ENCODE measurements at regions not wholly inside any gene's neighbourhood (a gene's known extent, or its start where the extent isn't known, plus 50 kb on each side); places are given as distances from the start of the nearest gene placed in this dataset.

DNA sequence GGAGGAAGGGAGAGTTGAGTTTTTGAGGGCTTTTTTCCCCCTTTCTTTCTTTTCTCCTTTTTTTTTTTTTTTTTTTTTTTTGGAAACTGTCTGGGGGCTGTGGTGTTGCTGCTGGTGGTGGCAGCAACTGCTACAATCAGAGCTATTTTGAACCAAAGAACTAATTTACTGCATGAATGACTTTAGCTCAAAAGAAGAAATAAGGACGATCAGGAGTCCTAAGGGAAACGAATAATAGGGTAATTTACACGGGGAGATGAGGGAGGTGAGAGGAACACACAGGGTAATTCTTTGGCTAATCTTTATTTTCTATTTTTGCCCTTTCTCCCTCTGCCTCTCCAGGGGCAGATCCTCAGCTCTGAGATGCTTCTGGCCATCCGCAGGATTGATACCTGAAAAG, 119.8 kb downstream of the TMEM132E start:
- no peak for DNase-seq

DNA sequence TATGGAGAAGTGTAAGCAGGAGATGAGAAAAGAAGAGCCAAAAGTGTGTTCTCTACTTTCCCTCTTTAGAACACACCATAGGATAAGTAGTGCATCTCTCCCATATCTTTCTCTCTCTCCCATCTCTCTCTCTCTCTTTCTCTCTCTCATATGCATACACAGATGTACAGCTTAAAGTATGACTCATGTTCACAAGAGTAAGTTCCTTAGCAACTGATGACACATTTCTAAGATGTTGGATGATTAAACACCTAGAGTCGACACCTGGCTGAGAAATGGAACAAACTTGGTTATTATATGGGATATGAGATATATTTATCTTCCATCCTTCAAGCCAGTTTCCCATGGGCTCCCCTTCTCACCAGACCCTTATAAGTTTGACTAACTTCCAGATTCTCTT, 113.5 kb downstream of the TMEM132E start:
- DNase-seq: no peak

Data from DMS79 treated with DMSO at 0.1 percent for 48 hours (cell line).